ENCODE measurements at regions not wholly inside any gene's neighbourhood (a gene's known extent, or its start where the extent isn't known, plus 50 kb on each side); places are given as distances from the start of the nearest gene placed in this dataset.
A peak's percentile ranks its signal among the peaks of the same experiment; 100 is the strongest.

DNA sequence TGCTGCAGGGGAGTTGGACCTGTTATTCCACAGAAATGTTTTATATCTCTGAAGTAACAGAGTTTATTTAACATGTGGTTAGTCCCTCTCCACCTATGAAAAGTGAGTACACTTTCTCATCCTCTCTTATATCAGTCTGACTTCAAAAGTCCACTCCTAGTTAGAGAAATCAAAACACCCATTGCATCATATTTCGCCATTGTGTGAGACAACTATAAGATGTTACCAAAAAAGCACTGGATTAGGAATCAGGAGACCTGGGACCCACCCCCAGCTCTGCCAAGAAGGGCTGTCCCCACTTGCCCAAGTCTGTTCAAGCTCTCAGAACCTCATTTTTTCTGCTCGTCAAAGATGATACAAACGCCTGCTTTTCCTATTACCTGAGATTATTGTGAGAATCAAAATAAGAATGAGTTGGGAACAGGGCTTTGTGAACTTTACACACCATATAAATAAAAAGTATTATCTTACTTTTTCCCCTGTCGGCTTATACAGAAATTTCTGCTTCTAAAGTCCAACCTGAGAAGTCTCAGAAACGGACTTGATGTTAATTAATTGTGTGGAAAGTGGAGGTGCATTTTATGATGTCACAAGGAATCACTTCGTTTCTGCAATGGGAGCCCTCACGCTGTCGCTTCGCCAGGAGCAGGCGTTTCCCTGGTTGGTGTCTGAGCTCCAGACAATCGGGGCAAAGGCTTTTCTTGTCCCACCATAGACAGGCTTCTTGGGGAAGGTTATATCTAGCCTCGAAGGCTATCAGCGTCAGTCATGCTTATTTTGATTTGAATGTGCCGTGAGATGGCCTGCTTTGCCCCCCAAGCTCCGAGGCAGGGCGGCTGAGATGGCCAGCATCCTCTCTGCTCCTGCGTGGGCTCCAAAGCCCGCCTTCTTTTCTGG is 89.6 kb upstream of the ZNF516 start:
- intact Hi-C loops (cut with DNase I) = no loop called here
- no peak overlapping the region for H3K27ac ChIP-seq

DNA sequence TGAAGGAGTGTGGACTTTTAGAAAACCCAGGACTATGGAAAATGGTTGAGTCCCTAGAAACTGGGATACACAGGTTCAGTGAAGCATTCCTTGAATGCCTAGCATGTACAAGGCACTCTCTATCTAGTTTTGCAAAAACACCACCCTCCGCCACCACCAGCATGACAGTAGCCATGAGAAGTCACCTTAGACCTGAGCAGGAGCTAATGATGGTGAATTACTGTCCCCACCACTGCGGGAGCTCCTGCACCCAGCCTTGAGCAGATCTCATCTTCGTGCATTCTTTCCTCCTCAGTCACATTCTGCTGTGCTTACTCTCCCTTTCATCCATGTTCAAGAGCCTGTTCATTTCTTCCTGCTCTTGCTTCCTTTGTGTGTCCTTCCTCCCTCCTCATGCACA is 86.2 kb upstream of the ZNF516 start:
- H3K36me3 ChIP-seq = no peaks in the 10 kb centered on the region
- no peaks in the 10 kb centered on the region for H3K4me1 ChIP-seq
- intact Hi-C loops (cut with DNase I) = no loop called here
- no peak overlapping the region for H3K27ac ChIP-seq
- TF ChIP-seq CTCF (IDR thresholded peaks at IDR 0.05) = no peak
- no peaks in the 10 kb centered on the region for H3K27me3 ChIP-seq
- DNase-seq (ENCODE audit: low spot score in 2 of 2) = no peak
- no peaks in the 10 kb centered on the region for H3K9me3 ChIP-seq
- no peak overlapping the region for H3K4me3 ChIP-seq

More for the DNA sequence above, 89.6 kb upstream of the ZNF516 start:
- no peak for TF ChIP-seq CTCF (IDR thresholded peaks at IDR 0.05)
- no peak overlapping the region for H3K4me3 ChIP-seq
- H3K27me3 ChIP-seq = no peaks in the 10 kb centered on the region
- no peak for DNase-seq (ENCODE audit: low spot score in 2 of 2)
- no peaks in the 10 kb centered on the region for H3K9me3 ChIP-seq
- H3K4me1 ChIP-seq = no peaks in the 10 kb centered on the region
- H3K36me3 ChIP-seq = no peaks in the 10 kb centered on the region

DNA sequence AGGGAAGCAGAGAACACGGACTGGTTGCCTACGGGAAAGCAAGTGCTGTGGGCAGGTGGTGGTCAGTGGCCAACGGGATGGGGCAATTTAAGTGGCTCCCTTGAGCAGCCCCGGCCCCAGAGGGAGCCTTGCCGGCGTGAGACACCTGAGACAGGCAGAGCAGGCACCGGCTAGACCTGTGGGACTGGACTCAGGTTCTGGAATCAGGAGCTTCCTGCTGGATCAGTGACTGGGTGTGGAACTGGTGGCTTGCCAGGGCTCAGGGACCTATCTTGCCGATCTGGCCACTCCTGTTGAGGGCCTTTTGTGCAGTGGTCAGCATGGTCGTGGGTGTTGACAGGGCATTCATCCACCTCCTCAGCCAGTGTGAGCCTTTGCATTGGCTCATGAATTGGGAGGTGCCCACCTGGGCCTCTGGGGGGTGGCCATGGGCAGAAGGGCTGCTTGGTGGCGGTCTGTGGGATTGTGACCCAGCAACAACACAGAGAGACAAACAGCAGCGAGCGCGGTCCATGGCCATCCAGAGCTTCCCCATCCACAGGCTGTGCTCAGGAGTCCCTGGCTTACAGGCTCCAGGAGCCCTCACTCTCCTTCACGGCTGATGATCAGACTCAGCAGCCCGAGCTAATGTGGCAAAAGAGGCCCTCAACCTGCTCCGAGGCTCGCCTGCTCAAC is 85.4 kb upstream of the ZNF516 start:
- Histone ChIP-seq H3K4me3 (no peak overlapping the region), H3K4me1 (no peaks in the 10 kb centered on the region), H3K9me3 (no peaks in the 10 kb centered on the region), H3K27ac (no peak overlapping the region), H3K27me3 (no peaks in the 10 kb centered on the region), H3K36me3 (no peaks in the 10 kb centered on the region)
- intact Hi-C loops (cut with DNase I) = no loop called here
- no peak for TF ChIP-seq CTCF (IDR thresholded peaks at IDR 0.05)
- no peak for DNase-seq (ENCODE audit: low spot score in 2 of 2)

- Histone ChIP-seq H3K9me3 (no peaks in the 10 kb centered on the region), H3K27ac (no peak overlapping the region), H3K27me3 (no peaks in the 10 kb centered on the region), H3K36me3 (no peaks in the 10 kb centered on the region), H3K4me3 (peak overlapping the region in 1 of 2 donors; percentile 32), H3K4me1 (no peaks in the 10 kb centered on the region)
- TF ChIP-seq CTCF (IDR thresholded peaks at IDR 0.05) = no peak
- no peak for DNase-seq (ENCODE audit: low spot score in 2 of 2)
- intact Hi-C loops (cut with DNase I) = no loop called here
Measured at GRCh38 chr18:76579301-76579695, 84.3 kb upstream of the ZNF516 start.

- Histone ChIP-seq H3K4me3 (peak overlapping the region in 1 of 2 donors; percentile 32), H3K27ac (no peak overlapping the region), H3K27me3 (no peaks in the 10 kb centered on the region), H3K36me3 (no peaks in the 10 kb centered on the region), H3K4me1 (no peaks in the 10 kb centered on the region), H3K9me3 (no peaks in the 10 kb centered on the region)
- no peak for TF ChIP-seq CTCF (IDR thresholded peaks at IDR 0.05)
- no peak for DNase-seq (ENCODE audit: low spot score in 2 of 2)
- intact Hi-C loops (cut with DNase I) = no loop called here
Measured at GRCh38 chr18:76578571-76579300, 83.7 kb upstream of the ZNF516 start.
